A549 (cell line): ENCODE measurements at regions not wholly inside any gene's neighbourhood (a gene's known extent, or its start where the extent isn't known, plus 50 kb on each side); places are given as distances from the start of the nearest gene placed in this dataset.

Source experiments
- CEBPB ChIP-seq, 2 experiments: fragments of >200 bp in 1 of 2; sonication (Bioruptor Twin) in 1 of 2; formaldehyde crosslinking in 1 of 2; IDR thresholded peaks; 2 replicates each; pipeline ENCODE4 v1.6.1; 2012 to 2016
- ESRRA ChIP-seq: fragments of 150-350 bp; IDR thresholded peaks from 2 replicates; pipeline ENCODE4 v1.6.1; 2014; ENCODE audit warnings: mild to moderate bottlenecking, low read length, borderline replicate concordance
- JUN ChIP-seq, 2 experiments: fragments of >200 bp; sonication (Bioruptor Twin); formaldehyde crosslinking; IDR thresholded peaks; 2 replicates in 1 of 2; 3 replicates in 1 of 2; pipeline ENCODE4 v1.6.1; 2016 to 2017
- MAFK ChIP-seq: fragments of 450-650 bp; IDR thresholded peaks from 2 replicates; pipeline ENCODE4 v1.6.1; 2014; ENCODE audit not compliant: partially characterized antibody
- MAZ ChIP-seq: fragments of 150-350 bp; IDR thresholded peaks from 2 replicates; pipeline ENCODE4 v1.6.1; 2014; ENCODE audit warnings: antibody characterized with exemption, low read depth, low read length, borderline replicate concordance
- NFE2L2 ChIP-seq: fragments of 150-350 bp; conservative IDR thresholded peaks from 2 replicates; pipeline ENCODE4 v1.6.1; 2014; ENCODE audit warnings: low read length
- POLR2A ChIP-seq: IDR thresholded peaks from 2 replicates; pipeline ENCODE4 v1.6.1; 2012; ENCODE audit warnings: mild to moderate bottlenecking, low read length
- RAD21 ChIP-seq, 2 experiments: fragments of >200 bp in 1 of 2; sonication (Bioruptor Twin) in 1 of 2; formaldehyde crosslinking in 1 of 2; IDR thresholded peaks in 1 of 2; conservative IDR thresholded peaks in 1 of 2; 2 replicates in 1 of 2; 3 replicates in 1 of 2; pipeline ENCODE4 v1.6.1; 2012 to 2018; ENCODE audit warnings: inconsistent platforms in 1 of 2
- TF ChIP-seq, protein P1 (sequence below): fragments of >200 bp; sonication (Bioruptor Twin); formaldehyde crosslinking; IDR thresholded peaks from 3 replicates; pipeline ENCODE4 v1.5.1; 2016
- TF ChIP-seq, protein P2 (sequence below): IDR thresholded peaks from 2 replicates; pipeline ENCODE4 v1.6.1; 2012

DNA sequence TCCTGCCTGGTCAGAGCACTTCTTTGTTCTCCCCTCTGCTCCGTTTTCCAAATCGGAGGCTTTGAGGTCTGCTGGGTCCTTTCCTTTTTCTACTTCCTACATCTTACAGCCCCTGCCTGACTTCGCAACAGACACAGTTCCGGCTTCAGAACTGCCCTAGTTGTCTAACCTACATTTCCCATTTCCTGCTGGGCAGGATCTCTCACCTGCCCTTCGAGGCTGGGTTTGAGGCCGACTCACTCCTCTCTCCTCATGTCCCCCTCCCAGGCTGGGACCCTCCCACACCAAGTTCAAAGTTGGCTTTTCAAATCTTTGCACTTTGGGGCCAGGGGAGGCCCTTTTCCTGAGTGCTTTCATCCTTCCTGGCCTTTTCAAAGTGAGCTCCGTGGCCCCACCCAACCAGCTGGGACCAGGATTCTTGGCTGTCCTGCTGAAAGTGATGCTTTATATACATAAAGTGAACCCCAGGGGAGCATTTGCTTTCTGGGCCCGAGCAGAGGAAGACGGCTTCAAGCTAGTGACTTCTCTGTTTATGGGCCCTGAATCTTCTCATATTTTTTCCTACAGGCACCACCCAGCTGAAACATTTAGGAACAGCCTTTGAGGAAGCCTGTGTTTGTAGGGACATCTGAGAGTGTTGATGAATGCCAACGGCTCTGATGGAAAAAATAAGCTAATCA, 281.0 kb upstream of the CRY1 start:
- TF ChIP-seq, protein P1, sequence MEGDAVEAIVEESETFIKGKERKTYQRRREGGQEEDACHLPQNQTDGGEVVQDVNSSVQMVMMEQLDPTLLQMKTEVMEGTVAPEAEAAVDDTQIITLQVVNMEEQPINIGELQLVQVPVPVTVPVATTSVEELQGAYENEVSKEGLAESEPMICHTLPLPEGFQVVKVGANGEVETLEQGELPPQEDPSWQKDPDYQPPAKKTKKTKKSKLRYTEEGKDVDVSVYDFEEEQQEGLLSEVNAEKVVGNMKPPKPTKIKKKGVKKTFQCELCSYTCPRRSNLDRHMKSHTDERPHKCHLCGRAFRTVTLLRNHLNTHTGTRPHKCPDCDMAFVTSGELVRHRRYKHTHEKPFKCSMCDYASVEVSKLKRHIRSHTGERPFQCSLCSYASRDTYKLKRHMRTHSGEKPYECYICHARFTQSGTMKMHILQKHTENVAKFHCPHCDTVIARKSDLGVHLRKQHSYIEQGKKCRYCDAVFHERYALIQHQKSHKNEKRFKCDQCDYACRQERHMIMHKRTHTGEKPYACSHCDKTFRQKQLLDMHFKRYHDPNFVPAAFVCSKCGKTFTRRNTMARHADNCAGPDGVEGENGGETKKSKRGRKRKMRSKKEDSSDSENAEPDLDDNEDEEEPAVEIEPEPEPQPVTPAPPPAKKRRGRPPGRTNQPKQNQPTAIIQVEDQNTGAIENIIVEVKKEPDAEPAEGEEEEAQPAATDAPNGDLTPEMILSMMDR: no peak
- TF ChIP-seq CEBPB (IDR thresholded peaks at IDR 0.05) (no peak), POLR2A (no peak), MAZ (no peak), RAD21 (conservative IDR thresholded peaks at IDR 0.05 in 1 of 2, IDR thresholded peaks at IDR 0.05 in 1 of 2) (no peak), NFE2L2 (no peak), ESRRA (no peak), JUN (IDR thresholded peaks at IDR 0.05) (no peak), MAFK (no peak)
- TF ChIP-seq, protein P2, sequence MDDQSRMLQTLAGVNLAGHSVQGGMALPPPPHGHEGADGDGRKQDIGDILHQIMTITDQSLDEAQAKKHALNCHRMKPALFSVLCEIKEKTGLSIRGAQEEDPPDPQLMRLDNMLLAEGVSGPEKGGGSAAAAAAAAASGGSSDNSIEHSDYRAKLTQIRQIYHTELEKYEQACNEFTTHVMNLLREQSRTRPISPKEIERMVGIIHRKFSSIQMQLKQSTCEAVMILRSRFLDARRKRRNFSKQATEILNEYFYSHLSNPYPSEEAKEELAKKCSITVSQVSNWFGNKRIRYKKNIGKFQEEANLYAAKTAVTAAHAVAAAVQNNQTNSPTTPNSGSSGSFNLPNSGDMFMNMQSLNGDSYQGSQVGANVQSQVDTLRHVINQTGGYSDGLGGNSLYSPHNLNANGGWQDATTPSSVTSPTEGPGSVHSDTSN: no peak
